Endothelial cell of hepatic sinusoid (primary cell): ENCODE measurements at regions not wholly inside any gene's neighbourhood (a gene's known extent, or its start where the extent isn't known, plus 50 kb on each side); places are given as distances from the start of the nearest gene placed in this dataset.
"Not testable (repeated sequence)": the region's sequence is repeated elsewhere in the genome, so short reads cannot be mapped to it uniquely, and the experiment has no call there.

Source experiments
- in situ Hi-C: cut with HindIII; loops from 2 replicates; pipeline ENCODE4 v1.10.0; 2017; ENCODE audit warnings: low sequenced_read_pairs

- in situ Hi-C loops = no loop called here
Measured at GRCh38 chr22:25407859-25408229, 156.6 kb upstream of the GRK3 start.

GRCh38 chr22:25409240-25409639 lies 155.2 kb upstream of the GRK3 start:
- in situ Hi-C loops = no loop called here

- in situ Hi-C loops = no loop called here
Measured at GRCh38 chr22:25410849-25411248, 153.6 kb upstream of the GRK3 start.

GRCh38 chr22:25413620-25414019 lies 150.9 kb upstream of the GRK3 start:
- in situ Hi-C loops = no loop called here

GRCh38 chr22:25415731-25416130 lies 148.7 kb upstream of the GRK3 start:
- in situ Hi-C loops = not testable (repeated sequence)

GRCh38 chr22:25417826-25418225 lies 146.6 kb upstream of the GRK3 start:
- in situ Hi-C loops = not testable (repeated sequence)

GRCh38 chr22:25419247-25420113 lies 145.0 kb upstream of the GRK3 start:
- in situ Hi-C loops = no loop called here

GRCh38 chr22:25420114-25420441 lies 144.4 kb upstream of the GRK3 start:
- in situ Hi-C loops = not testable (repeated sequence)

GRCh38 chr22:25420471-25420924 lies 144.0 kb upstream of the GRK3 start:
- in situ Hi-C loops = no loop called here

GRCh38 chr22:25420925-25421904 lies 143.3 kb upstream of the GRK3 start:
- in situ Hi-C loops = no loop called here

- in situ Hi-C loops = not testable (repeated sequence)
Measured at GRCh38 chr22:25426530-25427308, 137.8 kb upstream of the GRK3 start.

- in situ Hi-C loops = not testable (repeated sequence)
Measured at GRCh38 chr22:25431637-25432342, 132.7 kb upstream of the GRK3 start.

GRCh38 chr22:25433381-25433970 lies 131.0 kb upstream of the GRK3 start:
- in situ Hi-C loops = not testable (repeated sequence)

- in situ Hi-C loops = no loop called here
Measured at GRCh38 chr22:25437414-25438160, 126.9 kb upstream of the GRK3 start.

GRCh38 chr22:25447067-25447685 lies 117.3 kb upstream of the GRK3 start:
- in situ Hi-C loops = no loop called here

- in situ Hi-C loops = no loop called here
Measured at GRCh38 chr22:25447686-25448434, 116.6 kb upstream of the GRK3 start.

- in situ Hi-C loops = no loop called here
Measured at GRCh38 chr22:25448435-25449051, 115.9 kb upstream of the GRK3 start.
